Prostate gland (tissue), 2 donors: ENCODE measurements at regions not wholly inside any gene's neighbourhood (a gene's known extent, or its start where the extent isn't known, plus 50 kb on each side); places are given as distances from the start of the nearest gene placed in this dataset.

Experiments
- CTCF ChIP-seq, 4 experiments: fragments of 200-600 bp in 2 of 4; fragments of 450-650 bp in 2 of 4; sonication (generic) in 2 of 4; IDR thresholded peaks; 1 replicate in 3 of 4; 2 replicates in 1 of 4; pipeline ENCODE4 v1.5.1; 2016 to 2019; ENCODE audit warnings: antibody characterized with exemption in 4 of 4, mild to moderate bottlenecking in 2 of 4, moderate library complexity in 2 of 4
- POLR2A ChIP-seq: fragments of 450-650 bp; IDR thresholded peaks from one replicate; pipeline ENCODE4 v1.6.1; 2016; ENCODE audit warnings: antibody characterized with exemption, mild to moderate bottlenecking

GRCh38 chrX:124518885-124519284 is 172.5 kb downstream of the SH2D1A start:
- TF ChIP-seq CTCF (IDR thresholded peaks at IDR 0.05) = no peak
- no peak for TF ChIP-seq POLR2A
